Ureter (tissue), 1 donor: ENCODE measurements at regions not wholly inside any gene's neighbourhood (a gene's known extent, or its start where the extent isn't known, plus 50 kb on each side); places are given as distances from the start of the nearest gene placed in this dataset.
A peak's percentile ranks its signal among the peaks of the same experiment; 100 is the strongest.
"Not testable (repeated sequence)": the region's sequence is repeated elsewhere in the genome, so short reads cannot be mapped to it uniquely, and the experiment has no call there.

Source experiments
- DNase-seq: peaks from one replicate; pipeline ENCODE4 v3.0.0-alpha.2; 2020; ENCODE audit warnings: low spot score
- donor health status: DM: yes; HTN: yes; CAD: no.

GRCh38 chr14:99995700-99996356 is 69.4 kb upstream of the EVL start:
- peak; percentile 67 for DNase-seq

- no peak for DNase-seq
Measured at GRCh38 chr14:99996951-99997571, 68.2 kb upstream of the EVL start.

- not testable (repeated sequence) for DNase-seq
Measured at GRCh38 chr14:100000398-100000797, 64.8 kb upstream of the EVL start.

GRCh38 chr14:100004392-100004791 is 60.8 kb upstream of the EVL start:
- DNase-seq, result no peak

GRCh38 chr14:100007254-100007653 is 58.0 kb upstream of the EVL start:
- no peak for DNase-seq

- not testable (repeated sequence) for DNase-seq
Measured at GRCh38 chr14:100009802-100010201, 55.4 kb upstream of the EVL start.

GRCh38 chr14:100010679-100011078 is 54.5 kb upstream of the EVL start:
- no peak for DNase-seq

GRCh38 chr14:100011628-100012325 is 53.4 kb upstream of the EVL start:
- DNase-seq, result no peak

GRCh38 chr14:100012478-100013327 is 52.5 kb upstream of the EVL start:
- no peak for DNase-seq

- no peak for DNase-seq
Measured at GRCh38 chr14:100015251-100015655, 50.0 kb upstream of the EVL start.
